22Rv1 (cell line): ENCODE measurements at regions not wholly inside any gene's neighbourhood (a gene's known extent, or its start where the extent isn't known, plus 50 kb on each side); places are given as distances from the start of the nearest gene placed in this dataset.

ENCODE experiments used
- CTCF ChIP-seq: fragments of 450-650 bp; IDR thresholded peaks from 2 replicates; pipeline ENCODE4 v1.5.1; 2017; ENCODE audit warnings: mild to moderate bottlenecking
- ZFX ChIP-seq: fragments of 450-650 bp; IDR thresholded peaks from 2 replicates; pipeline ENCODE4 v1.6.1; 2017; ENCODE audit warnings: antibody characterized with exemption, borderline replicate concordance

- no peak for TF ChIP-seq CTCF
- no peak for TF ChIP-seq ZFX
Measured at GRCh38 chr7:8338206-8338605, 76.2 kb upstream of the ICA1 start.
